HT-29 (cell line): ENCODE measurements at regions not wholly inside any gene's neighbourhood (a gene's known extent, or its start where the extent isn't known, plus 50 kb on each side); places are given as distances from the start of the nearest gene placed in this dataset.
"Not testable (repeated sequence)": the region's sequence is repeated elsewhere in the genome, so short reads cannot be mapped to it uniquely, and the experiment has no call there.

Experiments
- DNase-seq: peaks from one replicate; pipeline ENCODE4 v3.0.0-alpha.2; 2015; ENCODE audit warnings: low spot score

DNA sequence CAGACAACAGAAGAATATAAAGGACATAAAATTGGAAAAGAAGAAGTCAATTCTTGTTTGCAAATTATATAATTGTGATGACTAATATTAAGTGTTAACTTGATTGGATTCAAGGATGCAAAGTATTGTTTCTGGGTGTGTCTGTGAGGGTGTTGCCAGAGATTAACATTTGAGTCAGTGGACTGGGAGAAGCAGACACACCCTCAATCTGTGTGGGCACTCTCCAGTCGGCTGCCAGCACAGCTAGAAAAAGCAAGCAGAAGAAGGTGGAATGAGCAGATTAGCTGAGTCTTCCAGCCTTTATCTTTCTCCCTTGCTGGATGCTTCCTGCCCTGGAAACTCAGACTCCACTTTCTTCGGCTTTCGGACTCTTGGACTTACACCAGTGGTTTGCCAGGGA, 51.7 kb downstream of the UBE2NL start:
- DNase-seq: no peak

DNA sequence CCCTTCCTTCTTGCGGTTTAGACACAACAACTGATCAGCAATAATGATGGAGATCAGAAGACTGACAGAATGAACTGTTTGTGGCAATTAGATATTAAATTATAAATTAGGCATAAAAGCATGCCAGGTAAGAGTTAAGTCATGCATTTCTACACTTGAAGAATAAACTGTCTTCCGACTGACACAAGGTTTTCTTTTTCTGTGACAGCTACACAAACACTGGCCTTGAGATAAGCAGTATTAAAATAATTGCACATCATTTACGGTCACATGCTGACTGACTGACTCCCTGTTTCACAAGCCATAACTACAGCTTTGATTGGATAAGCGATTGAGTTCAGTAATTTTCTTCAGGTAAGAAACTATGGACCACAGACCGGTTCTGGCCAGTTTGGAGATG, 56.2 kb downstream of the UBE2NL start:
- DNase-seq: no peak

- DNase-seq: no peak
Measured at GRCh38 chrX:143945171-143945570, 61.3 kb downstream of the UBE2NL start.

GRCh38 chrX:143964549-143964948, 80.7 kb downstream of the UBE2NL start:
- no peak for DNase-seq

DNA sequence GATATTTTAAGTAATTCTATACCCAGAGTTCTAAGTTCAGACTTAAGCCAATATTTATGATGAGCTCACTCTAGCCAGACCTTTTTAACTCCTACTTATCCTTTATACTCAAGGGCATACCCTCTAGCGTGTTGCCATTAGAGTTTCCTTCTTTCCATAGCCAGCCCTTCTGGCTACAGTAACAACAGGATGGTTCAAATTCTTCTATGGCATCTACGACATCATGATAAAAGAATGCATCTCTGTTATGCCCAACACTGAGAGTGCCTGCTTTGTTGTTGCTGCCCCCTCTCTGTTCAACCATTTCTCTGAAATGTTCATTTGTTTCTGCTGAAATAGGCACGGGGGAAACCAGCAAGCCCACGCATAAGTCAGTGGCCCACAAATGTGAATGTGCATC, 104.5 kb downstream of the UBE2NL start:
- no peak for DNase-seq

DNA sequence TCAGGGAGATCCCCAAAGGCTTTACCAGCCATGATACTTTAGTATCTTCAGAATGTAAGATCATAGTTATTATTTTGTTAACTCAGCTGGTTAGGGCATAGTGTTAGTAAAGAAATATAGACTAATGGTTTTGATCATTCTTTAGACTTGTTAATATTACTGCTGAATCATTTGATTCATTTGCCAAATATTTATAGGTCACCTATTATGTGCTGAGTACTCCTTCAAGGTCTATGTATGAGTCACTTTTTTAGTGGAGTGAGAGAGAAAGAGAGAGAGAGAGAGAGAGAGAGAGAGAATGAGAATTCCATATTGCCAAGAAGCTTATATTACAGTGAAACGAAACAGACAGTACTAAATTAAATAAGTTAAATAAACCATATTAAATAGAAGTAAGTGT, 110.3 kb downstream of the UBE2NL start:
- DNase-seq: peak; percentile 34

- no peak for DNase-seq
Measured at GRCh38 chrX:143998261-143998660, 114.4 kb downstream of the UBE2NL start.

GRCh38 chrX:144006811-144007210, 122.9 kb downstream of the UBE2NL start:
- peak; percentile 54 for DNase-seq

GRCh38 chrX:144040793-144041192, 156.9 kb downstream of the UBE2NL start:
- no peak for DNase-seq

DNA sequence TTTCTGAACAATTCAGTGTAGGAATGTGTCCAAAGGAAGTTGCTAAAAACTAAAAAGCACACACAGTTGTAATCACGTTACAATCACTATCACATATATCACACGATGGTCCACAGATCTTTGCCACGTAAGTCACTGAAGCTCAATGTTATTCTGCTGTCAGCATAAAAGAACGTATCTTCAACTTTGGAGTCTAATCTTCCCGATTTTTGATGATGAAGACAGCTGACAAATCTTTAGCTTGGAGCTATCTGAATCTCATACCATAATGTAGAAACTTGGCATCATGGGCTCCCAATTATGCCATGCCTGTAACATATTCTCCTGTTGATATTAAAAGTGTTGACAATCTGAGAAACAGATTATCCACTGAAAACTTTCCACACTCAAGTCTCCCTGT, 158.4 kb downstream of the UBE2NL start:
- DNase-seq: no peak

DNA sequence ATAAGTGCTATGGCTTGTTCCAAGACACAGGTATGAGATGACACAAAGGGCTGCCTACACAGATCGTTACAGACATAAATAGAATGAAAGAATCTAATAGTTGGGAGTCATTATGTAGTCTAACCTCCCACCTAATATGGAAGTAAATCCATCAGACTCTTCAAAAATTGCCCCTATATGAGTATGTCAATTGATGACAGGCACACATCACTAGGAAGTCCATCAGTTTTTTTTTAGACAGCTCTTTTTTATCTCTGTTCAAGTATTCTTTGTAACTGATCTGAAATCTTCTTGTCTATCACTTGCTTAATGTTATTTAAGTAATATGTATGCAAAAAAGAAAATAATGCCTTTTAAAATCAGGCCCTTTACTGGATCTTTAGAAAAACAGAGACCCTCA, 191.6 kb downstream of the UBE2NL start:
- DNase-seq: no peak

GRCh38 chrX:144082237-144082636, 198.4 kb downstream of the UBE2NL start:
- not testable (repeated sequence) for DNase-seq

DNA sequence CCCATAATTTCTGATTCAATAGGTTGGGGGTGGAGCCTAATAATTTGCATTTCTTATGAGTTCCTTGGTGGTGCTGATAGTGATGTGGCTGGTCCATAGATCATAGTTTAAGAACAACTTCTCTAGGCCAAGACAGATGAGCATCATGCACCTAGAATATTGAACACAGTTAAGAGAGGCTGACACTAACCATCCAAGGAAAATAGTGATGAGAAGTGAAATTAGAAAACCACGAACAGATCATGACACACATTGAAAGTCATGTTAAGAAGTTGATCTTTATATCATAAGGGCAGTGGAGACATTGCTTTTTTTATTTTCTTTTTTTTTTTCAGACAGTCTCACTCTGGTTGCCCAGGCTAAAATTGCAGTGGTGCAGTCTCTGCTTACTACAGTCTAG, 205.8 kb downstream of the UBE2NL start:
- DNase-seq: not testable (repeated sequence)

DNA sequence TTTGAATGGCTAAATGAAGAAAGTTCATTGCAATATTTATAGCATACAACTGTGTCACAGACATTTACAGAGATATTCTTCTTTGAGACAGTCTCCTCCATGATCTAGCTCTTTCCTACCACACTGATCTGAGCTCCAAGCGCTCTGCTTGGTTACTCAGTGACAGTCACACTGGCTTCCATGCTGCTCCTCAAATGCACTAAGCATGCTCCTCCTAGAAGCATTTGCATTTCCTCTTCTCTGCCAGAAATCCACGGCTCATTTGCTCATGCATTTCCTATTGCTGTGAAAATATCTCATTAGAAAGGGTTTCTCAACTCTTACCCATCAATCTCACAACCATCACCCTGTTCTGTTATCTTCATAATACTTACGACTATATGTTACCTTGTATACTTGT, 208.2 kb downstream of the UBE2NL start:
- DNase-seq: not testable (repeated sequence)

DNA sequence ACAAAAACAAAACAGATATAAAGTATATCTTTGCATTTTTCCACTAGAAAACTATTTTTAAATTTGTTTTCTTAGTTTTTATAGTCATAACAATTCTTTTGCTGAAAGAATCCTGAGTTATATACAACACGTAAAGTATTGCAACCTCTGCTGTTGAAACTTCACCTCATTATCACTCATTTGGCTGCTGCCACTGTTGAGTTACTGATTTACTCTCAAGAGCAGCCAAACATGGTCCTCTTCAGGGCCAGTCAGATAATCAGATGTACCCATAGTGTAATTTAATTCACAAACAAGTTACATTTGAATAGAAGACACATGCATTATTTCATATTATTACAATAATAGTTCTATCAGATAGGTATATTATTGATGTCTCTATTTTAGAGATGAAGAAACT, 235.6 kb downstream of the UBE2NL start:
- not testable (repeated sequence) for DNase-seq

- DNase-seq: not testable (repeated sequence)
Measured at GRCh38 chrX:144121566-144121965, 237.7 kb downstream of the UBE2NL start.

DNA sequence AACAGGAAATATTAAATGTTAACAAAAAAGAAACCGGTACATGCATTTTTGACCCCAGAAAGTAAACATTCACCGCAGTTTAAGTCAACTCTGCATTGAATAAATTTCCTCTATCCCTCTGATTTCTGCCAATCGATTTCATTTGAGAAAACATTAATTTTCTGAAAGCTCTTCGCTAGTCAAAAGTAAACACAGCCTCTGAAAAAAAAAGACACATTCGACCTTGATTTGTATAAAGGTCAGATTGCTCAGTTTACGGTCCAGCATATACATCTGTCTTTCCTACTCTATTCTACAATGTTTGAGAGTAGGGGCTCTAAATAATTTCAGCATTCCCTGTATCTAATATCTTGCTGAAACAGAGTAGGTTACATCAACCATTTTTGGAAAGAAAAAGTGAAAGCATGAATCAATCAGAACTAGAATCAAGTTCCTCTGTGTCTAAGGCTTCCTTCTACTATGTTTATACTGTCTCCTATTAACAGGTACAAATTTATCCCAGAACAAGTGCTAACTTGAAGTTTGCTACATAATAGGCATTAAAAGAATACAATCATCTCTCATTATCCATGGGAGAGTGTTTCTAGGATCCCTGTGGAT, 243.8 kb downstream of the UBE2NL start:
- not testable (repeated sequence) for DNase-seq

GRCh38 chrX:144129511-144129910, 245.6 kb downstream of the UBE2NL start:
- not testable (repeated sequence) for DNase-seq

- DNase-seq: not testable (repeated sequence)
Measured at GRCh38 chrX:144130507-144130906, 246.6 kb downstream of the UBE2NL start.

GRCh38 chrX:144131080-144131479, 247.2 kb downstream of the UBE2NL start:
- not testable (repeated sequence) for DNase-seq

DNA sequence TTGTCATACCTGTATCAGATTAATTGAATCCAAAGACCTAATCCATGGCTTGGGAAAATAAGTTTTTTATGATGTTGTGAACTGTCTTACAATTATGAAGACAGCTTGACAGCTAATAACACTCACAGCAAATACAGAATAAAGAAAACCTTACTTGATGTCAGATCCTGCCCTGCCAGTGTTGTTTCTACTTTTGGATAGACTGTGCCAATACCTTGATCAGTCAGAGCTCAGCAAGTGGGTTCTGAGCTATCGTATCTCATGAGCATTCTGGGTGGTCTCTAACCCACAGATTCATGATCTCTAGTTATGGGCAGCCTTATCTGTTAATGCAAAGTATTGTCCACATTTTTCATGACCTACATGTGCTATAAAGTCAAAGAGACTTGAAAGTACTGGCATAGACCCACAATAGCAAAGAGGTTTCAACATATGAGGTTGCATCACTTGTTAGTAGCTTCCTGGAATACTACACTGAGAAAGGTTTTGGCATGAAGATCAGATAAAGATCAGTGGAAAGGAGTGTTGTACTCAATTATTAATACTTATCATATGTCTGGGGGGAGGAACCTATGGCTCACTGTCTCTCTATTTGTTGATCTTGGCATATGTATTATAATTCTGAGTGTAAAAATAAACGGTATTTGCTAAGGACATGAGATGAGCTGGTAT, 250.7 kb downstream of the UBE2NL start:
- DNase-seq: not testable (repeated sequence)

GRCh38 chrX:144154474-144154873, 270.6 kb downstream of the UBE2NL start:
- not testable (repeated sequence) for DNase-seq

DNA sequence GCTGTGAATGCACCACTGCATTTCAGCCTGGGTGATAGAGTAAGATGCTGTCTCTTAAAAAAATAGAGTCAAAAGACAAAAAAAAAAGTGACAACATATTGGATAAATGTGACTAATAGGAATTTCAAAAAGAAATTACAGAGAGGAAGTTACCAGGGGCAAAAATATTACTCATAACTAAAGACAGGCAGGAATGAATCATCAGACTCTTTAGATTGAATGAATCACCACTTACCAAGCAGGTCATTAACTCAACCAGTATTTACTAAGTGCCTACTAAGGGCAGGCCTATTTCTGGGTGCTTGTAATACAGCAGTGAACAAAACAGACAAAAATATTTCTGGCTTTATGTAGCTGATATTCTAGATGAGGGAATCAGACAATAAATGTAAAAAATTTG, 301.3 kb downstream of the UBE2NL start:
- DNase-seq: not testable (repeated sequence)
